GM21360 (cell line): ENCODE measurements at regions not wholly inside any gene's neighbourhood (a gene's known extent, or its start where the extent isn't known, plus 50 kb on each side); places are given as distances from the start of the nearest gene placed in this dataset.
A peak's percentile ranks its signal among the peaks of the same experiment; 100 is the strongest.

Experiments used
- ATAC-seq: cut with Tn5 transposase; IDR thresholded peaks from one replicate; pipeline ENCODE4 v1.9.1; 2021; ENCODE audit warnings: mild to moderate bottlenecking, moderate library complexity; ENCODE audit not compliant: unreplicated experiment

DNA sequence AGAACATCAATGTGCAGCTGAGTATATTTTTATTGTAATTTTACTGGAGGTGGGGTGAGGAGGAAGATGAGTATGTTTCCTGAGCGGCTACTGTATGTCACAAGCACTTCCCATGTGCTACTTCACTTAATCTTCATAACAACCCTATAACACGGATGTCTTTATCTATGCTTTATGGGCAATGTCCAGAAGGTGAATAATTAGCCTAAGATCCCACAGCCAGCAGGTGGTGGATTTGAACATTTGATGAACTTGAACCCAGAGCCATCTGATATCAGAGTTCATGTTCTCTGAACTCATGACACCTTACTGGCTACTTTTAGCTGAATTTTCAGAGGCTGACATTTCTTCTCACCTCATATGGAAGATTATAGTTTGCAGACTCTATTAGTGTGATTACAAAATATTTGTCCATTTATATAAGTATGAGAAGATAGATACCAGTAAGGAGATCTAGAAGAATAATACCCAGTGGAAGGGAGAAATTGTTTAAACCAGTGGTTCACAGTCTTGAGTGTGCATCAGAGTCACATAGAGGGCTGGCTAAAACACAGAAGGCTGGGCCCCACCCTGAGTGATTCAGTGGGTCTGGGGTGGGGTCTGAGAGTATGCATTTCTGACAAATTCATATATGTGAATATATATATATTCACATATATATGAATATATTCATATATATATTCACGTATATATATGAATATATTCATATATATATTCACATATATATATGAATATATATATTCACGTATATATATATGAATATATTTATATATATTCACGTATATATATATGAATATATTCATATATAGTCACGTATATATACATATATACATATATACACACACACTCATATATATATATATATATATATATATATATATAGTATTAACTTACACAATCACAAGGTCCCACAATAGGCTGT, 164.4 kb upstream of the NR3C1 start:
- no peak for ATAC-seq

- ATAC-seq: no peak
These were observed 162.7 kb upstream of the NR3C1 start for GRCh38 chr5:143566139-143566538.

GRCh38 chr5:143564417-143564816, 160.9 kb upstream of the NR3C1 start:
- peak; percentile 99 for ATAC-seq

GRCh38 chr5:143562935-143563334, 159.4 kb upstream of the NR3C1 start:
- ATAC-seq: no peak

DNA sequence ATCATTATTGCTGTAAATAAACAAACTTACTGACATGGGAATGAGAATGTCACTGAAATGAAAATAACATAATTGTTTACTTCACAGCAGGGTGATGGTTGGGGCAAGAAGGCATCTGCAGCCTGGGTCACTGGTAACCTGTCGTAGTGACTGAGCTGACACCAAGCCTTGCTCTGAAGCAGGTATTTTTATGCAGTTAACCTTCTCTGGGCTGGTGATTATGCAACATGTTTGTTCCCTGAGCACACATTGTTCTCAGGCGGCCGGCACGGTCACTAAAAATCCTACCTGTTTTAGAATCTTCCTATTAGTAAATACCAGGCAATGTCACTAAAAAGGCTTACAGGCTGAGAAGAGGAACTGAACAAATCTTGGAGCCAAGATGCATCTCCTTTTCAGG, 157.7 kb upstream of the NR3C1 start:
- ATAC-seq: no peak

GRCh38 chr5:143560378-143560777, 156.9 kb upstream of the NR3C1 start:
- ATAC-seq: no peak

DNA sequence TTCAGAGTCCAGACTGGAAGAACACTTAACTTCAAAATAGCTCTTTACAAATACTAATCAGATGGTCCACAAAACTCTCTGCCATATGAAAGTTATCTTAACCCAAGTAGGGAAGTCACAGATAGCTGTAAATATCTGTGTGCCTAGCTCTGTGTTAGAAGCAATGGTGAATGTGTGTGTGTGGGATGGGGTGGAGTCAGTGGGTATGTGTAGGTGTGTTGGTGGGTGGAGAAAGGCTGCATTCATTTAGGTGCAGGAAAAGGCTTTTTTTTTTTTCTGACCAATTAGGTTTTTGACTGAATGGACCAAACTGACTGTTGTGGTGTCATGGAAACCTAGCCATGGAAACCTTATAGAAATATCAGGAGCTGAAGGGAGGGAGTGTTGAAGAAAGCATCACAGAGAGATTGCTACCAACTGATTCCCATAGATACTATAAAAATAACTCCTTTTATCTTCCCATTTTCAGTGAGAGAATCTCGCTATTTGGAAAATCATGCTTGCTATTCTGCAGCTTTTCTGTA, 156.2 kb upstream of the NR3C1 start:
- ATAC-seq: no peak

DNA sequence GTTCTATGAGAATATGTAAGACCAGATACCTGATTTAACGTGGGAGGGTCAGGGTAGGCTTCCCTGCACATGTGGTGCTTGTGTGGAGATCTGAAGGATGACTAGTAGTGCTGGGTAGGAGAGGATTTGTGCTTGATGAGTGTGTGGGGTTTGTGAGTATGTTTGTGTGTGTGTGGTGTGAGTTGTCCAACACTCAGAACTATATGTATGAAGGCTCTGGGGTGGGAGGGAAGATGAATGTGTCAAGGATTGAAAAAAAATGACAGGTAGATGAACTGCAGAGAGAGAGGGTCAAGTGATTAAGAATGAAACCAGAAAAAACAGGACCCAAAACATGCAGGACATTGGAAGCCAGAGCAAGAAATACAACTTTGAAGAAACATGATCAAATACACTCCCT, 154.6 kb upstream of the NR3C1 start:
- no peak for ATAC-seq

GRCh38 chr5:143557061-143557818, 153.8 kb upstream of the NR3C1 start:
- no peak for ATAC-seq

- ATAC-seq: no peak
These were observed 151.5 kb upstream of the NR3C1 start for GRCh38 chr5:143554918-143555477.

DNA sequence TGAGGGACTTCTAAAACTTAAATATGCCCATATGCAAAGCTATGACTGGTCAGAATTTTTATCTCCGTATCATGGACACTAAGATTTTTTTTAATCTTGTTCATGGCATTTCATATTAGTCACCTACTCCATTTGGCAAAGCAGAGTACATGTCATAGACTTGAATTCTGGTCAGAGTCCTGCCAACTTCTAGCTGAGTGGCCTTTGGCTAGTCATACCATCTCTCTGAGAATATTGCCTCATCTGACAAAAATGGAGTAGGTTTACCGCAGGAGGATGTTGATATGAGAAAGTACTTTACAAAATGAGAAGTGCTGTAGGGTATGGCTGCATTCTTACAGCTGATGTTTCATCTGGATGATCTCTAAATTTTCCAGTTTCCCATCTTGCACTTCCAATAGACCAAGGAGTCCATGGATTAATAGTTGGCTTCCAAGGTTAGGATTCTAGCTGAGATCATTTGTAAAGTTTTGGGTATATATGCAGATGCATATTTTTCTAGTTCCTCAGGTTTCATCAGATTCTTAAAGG, 150.8 kb upstream of the NR3C1 start:
- no peak for ATAC-seq

DNA sequence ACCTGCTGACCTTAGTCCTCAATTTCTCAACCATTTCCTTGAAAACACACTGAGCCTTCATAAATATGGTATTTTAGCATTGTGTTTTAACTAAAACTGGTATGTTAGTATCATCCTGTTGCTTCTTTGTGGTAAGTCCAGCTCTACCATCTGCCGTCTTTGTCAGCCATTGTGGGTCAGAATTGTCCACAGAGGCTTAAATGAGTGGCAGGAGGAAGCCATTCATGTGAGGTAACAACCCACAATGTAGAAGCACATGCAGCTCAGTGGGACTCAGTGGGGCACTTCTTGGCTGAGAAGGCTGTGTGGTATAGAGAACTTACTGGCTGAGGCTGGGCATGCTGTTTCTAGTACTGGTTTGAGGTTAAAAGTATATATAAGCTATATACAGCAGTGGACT, 149.2 kb upstream of the NR3C1 start:
- ATAC-seq: no peak

DNA sequence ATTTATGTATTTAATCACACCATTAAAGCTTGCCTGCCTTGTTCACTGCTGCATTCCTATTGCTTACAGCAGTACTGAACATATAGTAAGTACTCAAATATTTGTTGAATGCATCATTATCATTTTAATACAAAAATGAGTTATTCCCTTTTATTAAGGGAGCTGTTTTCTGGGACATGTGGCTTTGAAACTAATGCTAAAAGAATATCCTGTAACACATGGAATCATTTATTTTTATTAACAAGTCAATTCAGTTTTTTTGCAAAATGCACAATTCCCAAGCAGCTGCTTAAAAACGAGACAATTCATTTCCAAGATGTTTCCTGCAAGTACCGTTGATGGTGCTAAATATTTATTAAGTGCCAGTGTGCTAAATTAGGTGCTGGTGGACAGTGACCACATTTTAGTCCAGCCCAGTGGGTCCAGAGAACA, 148.3 kb upstream of the NR3C1 start:
- ATAC-seq: no peak

GRCh38 chr5:143550986-143551630, 147.6 kb upstream of the NR3C1 start:
- ATAC-seq: no peak

DNA sequence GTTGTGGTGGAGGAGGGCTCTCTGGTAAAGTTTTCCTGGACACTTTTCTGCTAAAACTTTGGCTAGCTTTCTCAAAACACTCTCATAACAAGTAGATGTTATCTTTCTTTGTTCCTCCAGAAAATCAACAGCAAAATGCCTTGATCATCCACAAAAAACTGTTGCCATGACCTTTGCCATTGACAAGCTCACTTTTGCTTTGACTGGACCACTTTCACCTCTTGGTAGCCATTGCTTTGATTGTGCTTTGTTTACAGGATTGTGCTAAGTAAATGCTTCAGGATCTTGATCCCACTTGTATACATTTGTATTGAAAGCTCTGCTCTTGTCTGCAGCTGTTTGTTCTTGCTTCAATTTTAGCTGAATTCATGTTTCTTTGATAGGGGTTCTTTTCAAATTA, 143.9 kb upstream of the NR3C1 start:
- no peak for ATAC-seq

GRCh38 chr5:143546394-143546793, 142.9 kb upstream of the NR3C1 start:
- no peak for ATAC-seq

- ATAC-seq: no peak
These were observed 141.1 kb upstream of the NR3C1 start for GRCh38 chr5:143544606-143545005.

DNA sequence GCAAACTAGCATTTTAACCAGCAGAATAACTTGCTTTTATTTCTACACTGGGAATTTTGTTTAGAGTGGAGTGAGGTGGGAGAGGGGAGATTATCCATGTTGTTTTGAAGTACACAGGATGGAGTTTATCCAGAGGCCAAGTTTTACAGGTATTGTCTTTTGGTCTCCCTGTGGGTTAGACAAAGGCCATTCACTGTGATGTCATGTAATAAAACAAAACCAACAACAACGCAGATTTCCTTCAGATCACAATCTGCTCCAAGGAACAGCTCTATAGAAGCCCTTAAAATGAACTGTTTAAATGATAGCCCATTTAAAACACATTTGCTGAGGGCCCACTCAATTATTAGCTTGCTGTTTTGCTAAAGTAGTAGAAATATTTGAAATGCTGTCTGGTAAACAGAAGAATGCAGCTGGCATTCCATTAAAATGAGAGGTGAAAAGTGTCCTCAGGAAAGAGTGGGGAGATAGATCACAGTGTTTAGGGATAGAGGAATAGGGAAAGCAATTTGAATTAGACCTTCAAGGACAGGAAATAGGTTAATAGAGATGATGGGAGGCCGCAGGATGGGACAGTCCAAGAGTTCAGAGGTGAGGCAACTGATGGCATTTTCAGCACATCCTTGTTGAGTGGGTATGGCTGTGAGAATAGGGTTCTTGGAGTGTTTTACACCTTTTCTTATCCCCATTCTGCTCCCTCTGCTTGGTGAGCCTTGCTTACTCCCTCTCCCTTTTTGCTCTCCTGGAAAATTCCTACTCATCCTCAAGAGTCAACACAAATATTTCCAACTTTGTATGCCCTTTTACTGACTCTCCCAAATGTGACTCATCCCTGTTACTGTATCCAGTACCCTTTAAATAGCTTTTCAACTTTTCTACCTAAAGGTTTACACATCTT, 140.1 kb upstream of the NR3C1 start:
- ATAC-seq: no peak

DNA sequence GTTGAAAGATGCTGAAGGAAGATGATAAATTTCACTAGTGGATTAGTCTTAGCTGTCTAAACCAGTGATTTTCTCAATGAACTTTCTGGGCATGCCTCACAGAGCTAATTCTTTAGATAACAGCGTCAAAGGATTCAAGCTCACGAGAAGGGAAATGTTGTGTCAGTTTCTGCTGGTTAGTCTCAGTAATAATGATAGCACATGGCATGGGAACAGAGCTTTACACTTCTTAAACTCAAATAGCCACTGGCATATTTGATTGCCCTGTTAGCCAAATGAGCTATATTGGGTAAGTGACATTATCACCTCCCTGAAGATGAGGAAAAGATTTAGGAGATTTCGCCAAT, 139.3 kb upstream of the NR3C1 start:
- ATAC-seq: no peak
